Astrocyte (in vitro differentiated cells and primary cell): ENCODE measurements at regions not wholly inside any gene's neighbourhood (a gene's known extent, or its start where the extent isn't known, plus 50 kb on each side); places are given as distances from the start of the nearest gene placed in this dataset.

Experiments
- DNase-seq: peaks from one replicate; pipeline ENCODE4 v3.0.0-alpha.2; 2010; ENCODE audit warnings: low read depth
- FAIRE-seq: peaks from 2 replicates; lab custom pipeline; 2011; peaks lifted over from hg19 to GRCh38; lab: Jason Lieb, UNC
- H2AFZ ChIP-seq: 2 replicates; pipeline ENCODE4 v1.6.0; 2012; ENCODE audit warnings: low read depth, low read length, inconsistent platforms
- H3K27ac ChIP-seq: 2 replicates; pipeline ENCODE4 v1.5.1; 2011; ENCODE audit warnings: low read depth, low read length, inconsistent platforms
- H3K27me3 ChIP-seq: 2 replicates; pipeline ENCODE4 v1.6.0; 2011; ENCODE audit warnings: low read length, inconsistent platforms; ENCODE audit not compliant: insufficient read depth
- H3K36me3 ChIP-seq: 2 replicates; pipeline ENCODE4 v1.5.1; 2011; ENCODE audit warnings: low read length, inconsistent platforms; ENCODE audit not compliant: insufficient read depth
- H3K4me1 ChIP-seq: 2 replicates; pipeline ENCODE4 v1.5.1; 2011; ENCODE audit warnings: low read length, inconsistent platforms; ENCODE audit not compliant: insufficient read depth
- H3K4me2 ChIP-seq: 2 replicates; pipeline ENCODE4 v1.6.0; 2012; ENCODE audit warnings: low read length, inconsistent platforms
- H3K4me3 ChIP-seq: 2 replicates; pipeline ENCODE4 v1.5.1; 2011; ENCODE audit warnings: low read depth, mild to moderate bottlenecking, low read length, inconsistent platforms; ENCODE audit not compliant: insufficient read depth
- H3K79me2 ChIP-seq: 2 replicates; pipeline ENCODE4 v1.6.0; 2012; ENCODE audit warnings: mild to moderate bottlenecking, low read length, inconsistent platforms; ENCODE audit not compliant: insufficient read depth
- H3K9ac ChIP-seq: 2 replicates; pipeline ENCODE4 v1.6.0; 2012; ENCODE audit warnings: mild to moderate bottlenecking, low read length, inconsistent platforms
- H3K9me3 ChIP-seq: 2 replicates; pipeline ENCODE4 v1.5.1; 2012; ENCODE audit warnings: low read depth, mild to moderate bottlenecking, low read length, inconsistent platforms; ENCODE audit not compliant: insufficient read depth
- H4K20me1 ChIP-seq: 2 replicates; pipeline ENCODE4 v1.6.0; 2012; ENCODE audit warnings: low read length, inconsistent platforms; ENCODE audit not compliant: insufficient read depth
- H3K27ac Mint-ChIP-seq: one replicate; pipeline ENCODE4 v1.8.0; 2021; ENCODE audit warnings: mild to moderate bottlenecking, mixed read lengths; ENCODE audit not compliant: unreplicated experiment
- H3K27me3 Mint-ChIP-seq: one replicate; pipeline ENCODE4 v1.8.0; 2021; ENCODE audit warnings: low read depth, mixed read lengths; ENCODE audit not compliant: unreplicated experiment
- H3K36me3 Mint-ChIP-seq: one replicate; pipeline ENCODE4 v1.8.0; 2021; ENCODE audit warnings: low read depth, mixed read lengths; ENCODE audit not compliant: unreplicated experiment
- H3K4me1 Mint-ChIP-seq: one replicate; pipeline ENCODE4 v1.8.0; 2021; ENCODE audit warnings: low read depth, mixed read lengths; ENCODE audit not compliant: unreplicated experiment
- H3K4me3 Mint-ChIP-seq: one replicate; pipeline ENCODE4 v1.8.0; 2021; ENCODE audit warnings: mild to moderate bottlenecking, moderate library complexity, mixed read lengths; ENCODE audit not compliant: unreplicated experiment
- H3K9me3 Mint-ChIP-seq: one replicate; pipeline ENCODE4 v1.8.0; 2021; ENCODE audit warnings: mild to moderate bottlenecking, mixed read lengths; ENCODE audit not compliant: unreplicated experiment
- EZH2 ChIP-seq: IDR thresholded peaks from 2 replicates; pipeline ENCODE4 v1.6.1; 2012; ENCODE audit warnings: mild to moderate bottlenecking, low read length, inconsistent platforms; ENCODE audit not compliant: insufficient read depth
- TF ChIP-seq, protein P1 (sequence below): IDR thresholded peaks from 2 replicates; pipeline ENCODE4 v1.5.1; 2011; ENCODE audit warnings: low read depth, mild to moderate bottlenecking, inconsistent platforms, low read length, moderate library complexity; ENCODE audit not compliant: insufficient read depth

DNA sequence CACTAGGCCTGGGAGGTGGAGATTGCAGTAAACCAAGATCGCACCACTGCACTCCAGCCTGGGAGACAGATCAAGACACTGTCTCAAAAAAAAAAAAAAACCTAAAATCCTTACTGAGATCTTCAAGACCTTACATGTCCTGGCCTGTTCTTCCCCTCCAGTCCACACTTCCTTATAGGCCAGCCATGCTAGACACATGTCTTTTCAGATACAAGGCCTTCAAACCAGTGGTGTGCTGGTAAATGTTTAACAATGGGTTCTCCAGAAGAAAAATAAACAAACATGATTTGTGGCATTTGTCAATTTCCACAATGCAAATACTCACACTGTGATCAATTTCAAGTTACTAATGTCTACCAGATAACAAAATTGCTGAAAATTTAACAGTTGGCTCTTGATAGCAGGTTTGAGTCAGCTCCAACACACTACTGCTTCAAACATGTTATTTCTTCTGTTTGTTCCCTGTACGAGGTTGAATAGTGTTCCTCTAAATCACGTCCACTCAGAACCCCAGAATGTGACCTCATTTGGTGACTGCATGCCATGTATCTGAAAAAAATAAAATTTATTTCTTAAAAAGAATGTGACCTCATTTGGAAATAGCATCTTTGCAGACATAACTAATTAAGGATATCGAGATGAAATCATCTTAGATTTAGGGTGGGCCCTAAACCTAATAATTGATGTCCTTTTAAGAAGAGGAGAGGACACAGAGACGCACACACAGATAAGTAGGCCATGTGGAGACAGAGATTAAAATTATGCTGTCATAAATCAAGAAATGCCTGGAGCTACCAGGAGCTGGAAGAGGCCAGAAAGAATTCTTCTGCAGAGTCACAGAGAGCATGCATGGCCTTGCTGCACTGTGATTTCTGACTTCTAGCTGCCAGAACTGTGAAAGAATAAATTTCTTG lies 144.4 kb downstream of the ZNF674 start:
- Mint-ChIP-seq H3K4me1 (peaks cover 1% of the 10 kb centered on the region), H3K4me3 (no peak overlapping the region), H3K36me3 (no peaks in the 10 kb centered on the region), H3K27me3 (no peaks in the 10 kb centered on the region), H3K9me3 (peaks cover 6% of the 10 kb centered on the region), H3K27ac (no peak overlapping the region)
- Histone ChIP-seq H3K9ac (no peak overlapping the region), H3K27ac (no peak overlapping the region), H3K36me3 (no peaks in the 10 kb centered on the region), H3K4me2 (no peak overlapping the region), H3K4me1 (no peaks in the 10 kb centered on the region), H3K27me3 (no peaks in the 10 kb centered on the region), H2AFZ (no peak overlapping the region), H3K79me2 (no peaks in the 10 kb centered on the region), H3K4me3 (no peak overlapping the region), H4K20me1 (no peaks in the 10 kb centered on the region), H3K9me3 (no peaks in the 10 kb centered on the region)
- DNase-seq, result no peak
- FAIRE-seq, result no peak
- no peak for TF ChIP-seq EZH2
- TF ChIP-seq, protein P1, sequence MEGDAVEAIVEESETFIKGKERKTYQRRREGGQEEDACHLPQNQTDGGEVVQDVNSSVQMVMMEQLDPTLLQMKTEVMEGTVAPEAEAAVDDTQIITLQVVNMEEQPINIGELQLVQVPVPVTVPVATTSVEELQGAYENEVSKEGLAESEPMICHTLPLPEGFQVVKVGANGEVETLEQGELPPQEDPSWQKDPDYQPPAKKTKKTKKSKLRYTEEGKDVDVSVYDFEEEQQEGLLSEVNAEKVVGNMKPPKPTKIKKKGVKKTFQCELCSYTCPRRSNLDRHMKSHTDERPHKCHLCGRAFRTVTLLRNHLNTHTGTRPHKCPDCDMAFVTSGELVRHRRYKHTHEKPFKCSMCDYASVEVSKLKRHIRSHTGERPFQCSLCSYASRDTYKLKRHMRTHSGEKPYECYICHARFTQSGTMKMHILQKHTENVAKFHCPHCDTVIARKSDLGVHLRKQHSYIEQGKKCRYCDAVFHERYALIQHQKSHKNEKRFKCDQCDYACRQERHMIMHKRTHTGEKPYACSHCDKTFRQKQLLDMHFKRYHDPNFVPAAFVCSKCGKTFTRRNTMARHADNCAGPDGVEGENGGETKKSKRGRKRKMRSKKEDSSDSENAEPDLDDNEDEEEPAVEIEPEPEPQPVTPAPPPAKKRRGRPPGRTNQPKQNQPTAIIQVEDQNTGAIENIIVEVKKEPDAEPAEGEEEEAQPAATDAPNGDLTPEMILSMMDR, result no peak

DNA sequence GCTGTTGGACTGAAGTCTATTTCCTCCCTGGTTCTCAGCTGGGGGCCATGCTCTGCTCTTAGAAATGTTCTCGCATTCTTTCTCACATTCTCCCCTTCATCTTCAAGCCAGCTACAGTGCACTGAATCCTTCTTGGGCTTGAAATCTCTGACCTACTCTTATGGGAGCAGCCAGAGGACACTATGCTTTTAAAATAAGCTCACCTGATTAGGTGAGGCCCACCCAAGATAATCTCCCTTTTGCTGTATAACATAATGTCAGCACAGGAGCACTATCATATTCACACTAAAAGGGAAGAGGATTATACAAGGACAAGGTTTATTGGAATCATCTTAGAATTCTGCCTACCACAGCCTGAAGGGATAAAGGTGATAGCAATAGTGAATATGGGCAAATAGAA lies 146.3 kb downstream of the ZNF674 start:
- Histone ChIP-seq H3K4me3 (no peak overlapping the region), H4K20me1 (no peaks in the 10 kb centered on the region), H3K4me1 (no peaks in the 10 kb centered on the region), H3K4me2 (no peak overlapping the region), H3K9ac (no peak overlapping the region), H3K27me3 (no peaks in the 10 kb centered on the region), H3K36me3 (no peaks in the 10 kb centered on the region), H3K79me2 (no peaks in the 10 kb centered on the region), H3K27ac (no peak overlapping the region), H2AFZ (no peak overlapping the region), H3K9me3 (no peaks in the 10 kb centered on the region)
- no peaks in the 10 kb centered on the region for H3K4me1 Mint-ChIP-seq
- no peaks in the 10 kb centered on the region for H3K27me3 Mint-ChIP-seq
- no peak for FAIRE-seq
- peaks cover 6% of the 10 kb centered on the region for H3K9me3 Mint-ChIP-seq
- no peak overlapping the region for H3K27ac Mint-ChIP-seq
- DNase-seq, result no peak
- H3K36me3 Mint-ChIP-seq, result no peaks in the 10 kb centered on the region
- H3K4me3 Mint-ChIP-seq, result no peak overlapping the region
- TF ChIP-seq EZH2, result no peak
- TF ChIP-seq, protein P1, result no peak

DNA sequence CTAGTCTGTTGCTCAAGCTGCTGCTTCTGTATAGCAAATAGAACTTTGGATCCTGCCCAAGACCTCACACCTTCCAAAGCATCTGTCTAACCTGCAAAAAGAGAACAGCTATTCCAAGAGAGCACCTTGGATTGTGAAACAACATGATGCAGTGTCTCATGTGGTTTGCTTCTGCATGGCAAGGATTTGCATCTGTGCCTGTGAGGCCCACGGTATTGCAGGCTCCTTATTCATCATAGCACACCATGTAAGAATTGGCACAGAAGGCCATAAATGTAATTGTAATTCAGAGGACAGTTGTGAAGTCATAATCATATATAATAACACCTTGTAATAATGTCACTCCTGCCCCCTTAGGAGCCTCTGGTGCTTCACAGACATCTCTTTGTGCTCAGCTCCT lies 147.1 kb downstream of the ZNF674 start:
- H3K4me1 Mint-ChIP-seq, result no peaks in the 10 kb centered on the region
- Histone ChIP-seq H3K27ac (no peak overlapping the region), H2AFZ (no peak overlapping the region), H3K4me3 (no peak overlapping the region), H3K9ac (no peak overlapping the region), H3K79me2 (no peaks in the 10 kb centered on the region), H3K4me1 (no peaks in the 10 kb centered on the region), H4K20me1 (no peaks in the 10 kb centered on the region), H3K27me3 (no peaks in the 10 kb centered on the region), H3K9me3 (no peaks in the 10 kb centered on the region), H3K4me2 (no peak overlapping the region), H3K36me3 (no peaks in the 10 kb centered on the region)
- H3K27me3 Mint-ChIP-seq, result no peaks in the 10 kb centered on the region
- TF ChIP-seq, protein P1, result no peak
- H3K36me3 Mint-ChIP-seq, result no peaks in the 10 kb centered on the region
- no peak for DNase-seq
- H3K4me3 Mint-ChIP-seq, result no peak overlapping the region
- peaks cover 6% of the 10 kb centered on the region for H3K9me3 Mint-ChIP-seq
- no peak for FAIRE-seq
- no peak overlapping the region for H3K27ac Mint-ChIP-seq
